Peyer's patch (tissue), 4 donors: ENCODE measurements at regions not wholly inside any gene's neighbourhood (a gene's known extent, or its start where the extent isn't known, plus 50 kb on each side); places are given as distances from the start of the nearest gene placed in this dataset.

Experiments
- CTCF ChIP-seq, 6 experiments: fragments of 450-650 bp in 4 of 6; fragments of 200-600 bp in 2 of 6; sonication (generic) in 1 of 6; IDR thresholded peaks; one replicate each; pipeline ENCODE4 v1.5.1; 2017 to 2019; ENCODE audit warnings: antibody characterized with exemption in 6 of 6, mild to moderate bottlenecking in 3 of 6, moderate library complexity in 1 of 6
- POLR2A ChIP-seq, 2 donors: fragments of 450-650 bp; IDR thresholded peaks; one replicate each; pipeline ENCODE4 v1.5.1; 2017; ENCODE audit warnings: antibody characterized with exemption in 2 of 2, mild to moderate bottlenecking in 2 of 2, moderate library complexity in 2 of 2

- no peak for TF ChIP-seq CTCF (IDR thresholded peaks at IDR 0.05)
- TF ChIP-seq POLR2A (IDR thresholded peaks at IDR 0.05) = no peak
Observed at GRCh38 chr5:168176251-168176650, 115.2 kb upstream of the WWC1 start.
